Left hindlimb (tissue), 1 donor: ENCODE measurements at regions not wholly inside any gene's neighbourhood (a gene's known extent, or its start where the extent isn't known, plus 50 kb on each side); places are given as distances from the start of the nearest gene placed in this dataset.
"Not testable (repeated sequence)": the region's sequence is repeated elsewhere in the genome, so short reads cannot be mapped to it uniquely, and the experiment has no call there.

Experiments
- DNase-seq: peaks from one replicate; pipeline ENCODE4 v3.0.0-alpha.2; 2018

GRCh38 chr1:233477359-233477758 is 136.5 kb upstream of the KCNK1 start:
- DNase-seq, result no peak

GRCh38 chr1:233478611-233479010 is 135.3 kb upstream of the KCNK1 start:
- DNase-seq, result no peak

GRCh38 chr1:233479110-233479890 is 134.6 kb upstream of the KCNK1 start:
- no peak for DNase-seq

- peak; percentile 48 for DNase-seq
Measured at GRCh38 chr1:233480198-233480597, 133.7 kb upstream of the KCNK1 start.

GRCh38 chr1:233482388-233482787 is 131.5 kb upstream of the KCNK1 start:
- no peak for DNase-seq

- DNase-seq, result no peak
Measured at GRCh38 chr1:233485385-233485784, 128.5 kb upstream of the KCNK1 start.

GRCh38 chr1:233485809-233486398 is 128.0 kb upstream of the KCNK1 start:
- no peak for DNase-seq

GRCh38 chr1:233487408-233487807 is 126.5 kb upstream of the KCNK1 start:
- no peak for DNase-seq

GRCh38 chr1:233489411-233489810 is 124.5 kb upstream of the KCNK1 start:
- no peak for DNase-seq

GRCh38 chr1:233490488-233490887 is 123.4 kb upstream of the KCNK1 start:
- no peak for DNase-seq

GRCh38 chr1:233491953-233492620 is 121.8 kb upstream of the KCNK1 start:
- no peak for DNase-seq

- no peak for DNase-seq
Measured at GRCh38 chr1:233496993-233497392, 116.9 kb upstream of the KCNK1 start.

- no peak for DNase-seq
Measured at GRCh38 chr1:233497679-233498078, 116.2 kb upstream of the KCNK1 start.

GRCh38 chr1:233500106-233500505 is 113.8 kb upstream of the KCNK1 start:
- no peak for DNase-seq

- DNase-seq, result no peak
Measured at GRCh38 chr1:233503366-233503954, 110.4 kb upstream of the KCNK1 start.

GRCh38 chr1:233505130-233505529 is 108.8 kb upstream of the KCNK1 start:
- no peak for DNase-seq

GRCh38 chr1:233505889-233506288 is 108.0 kb upstream of the KCNK1 start:
- DNase-seq, result not testable (repeated sequence)

- DNase-seq, result no peak
Measured at GRCh38 chr1:233509526-233509925, 104.4 kb upstream of the KCNK1 start.

GRCh38 chr1:233512538-233512937 is 101.4 kb upstream of the KCNK1 start:
- DNase-seq, result no peak

GRCh38 chr1:233513431-233513830 is 100.5 kb upstream of the KCNK1 start:
- DNase-seq, result no peak

- no peak for DNase-seq
Measured at GRCh38 chr1:233514946-233515391, 98.9 kb upstream of the KCNK1 start.

GRCh38 chr1:233516732-233517131 is 97.2 kb upstream of the KCNK1 start:
- no peak for DNase-seq

- no peak for DNase-seq
Measured at GRCh38 chr1:233518344-233518743, 95.6 kb upstream of the KCNK1 start.
